Stimulated activated naive CD8-positive, alpha-beta T cell treated with anti-CD3 and anti-CD28 coated beads, Interleukin-15, amount 100 ng/mL, for 72 hours (primary cell): ENCODE measurements at regions not wholly inside any gene's neighbourhood (a gene's known extent, or its start where the extent isn't known, plus 50 kb on each side); places are given as distances from the start of the nearest gene placed in this dataset.
A peak's percentile ranks its signal among the peaks of the same experiment; 100 is the strongest.
"Not testable (repeated sequence)": the region's sequence is repeated elsewhere in the genome, so short reads cannot be mapped to it uniquely, and the experiment has no call there.

ENCODE experiments used
- ATAC-seq: fragments of 150-1000 bp; cut with Tn5 transposase; 2 replicates; pipeline ENCODE4 v1.10.0; 2021; ENCODE audit warnings: mild to moderate bottlenecking, moderate library complexity
- DNase-seq, 2 donors: peaks; one replicate each; pipeline ENCODE4 v3.0.0; 2021 to 2022
- H3K27ac Mint-ChIP-seq, 2 donors: one replicate each; pipeline ENCODE4 v1.8.0; 2022; ENCODE audit warnings: mild to moderate bottlenecking in 2 of 2, mixed read lengths in 2 of 2, moderate library complexity in 2 of 2
- H3K27me3 Mint-ChIP-seq: one replicate; pipeline ENCODE4 v1.8.0; 2022; ENCODE audit warnings: mixed read lengths
- H3K4me1 Mint-ChIP-seq: one replicate; pipeline ENCODE4 v1.8.0; 2022; ENCODE audit warnings: mild to moderate bottlenecking, mixed read lengths
- H3K4me3 Mint-ChIP-seq, 2 donors: one replicate each; pipeline ENCODE4 v1.8.0; 2022; ENCODE audit warnings: mild to moderate bottlenecking in 2 of 2, mixed read lengths in 2 of 2, moderate library complexity in 1 of 2
- H3K9me3 Mint-ChIP-seq, 2 donors: one replicate each; pipeline ENCODE4 v1.8.0; 2022; ENCODE audit warnings: mixed read lengths in 2 of 2

DNA sequence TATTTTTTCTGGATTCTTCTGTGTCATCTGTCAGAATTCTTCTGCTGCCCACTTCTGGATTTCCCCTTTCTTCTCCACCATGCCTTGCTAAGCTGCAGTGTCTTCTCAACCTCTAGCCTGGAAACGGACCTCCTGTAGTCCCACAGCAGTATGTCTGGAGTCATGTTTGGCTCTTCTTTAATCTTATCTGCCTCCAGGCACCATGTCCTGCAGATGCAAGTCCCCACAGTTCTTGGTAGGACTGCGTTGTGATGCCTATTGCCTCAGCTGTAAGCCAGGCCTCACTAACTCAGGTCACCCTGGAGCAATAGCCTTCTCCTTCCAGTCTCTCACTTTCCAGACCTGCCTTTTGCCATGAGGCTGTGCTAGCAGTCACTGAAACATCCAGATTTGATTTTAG lies 268.3 kb downstream of the POM121L12 start:
- no peaks in the 10 kb centered on the region for H3K27me3 Mint-ChIP-seq
- ATAC-seq (no peak), DNase-seq (no peak)
- H3K4me3 Mint-ChIP-seq, result no peak overlapping the region
- peaks cover 9 to 44% of the 10 kb centered on the region in 2 donors for H3K9me3 Mint-ChIP-seq
- H3K27ac Mint-ChIP-seq, result no peak overlapping the region
- no peaks in the 10 kb centered on the region for H3K4me1 Mint-ChIP-seq

DNA sequence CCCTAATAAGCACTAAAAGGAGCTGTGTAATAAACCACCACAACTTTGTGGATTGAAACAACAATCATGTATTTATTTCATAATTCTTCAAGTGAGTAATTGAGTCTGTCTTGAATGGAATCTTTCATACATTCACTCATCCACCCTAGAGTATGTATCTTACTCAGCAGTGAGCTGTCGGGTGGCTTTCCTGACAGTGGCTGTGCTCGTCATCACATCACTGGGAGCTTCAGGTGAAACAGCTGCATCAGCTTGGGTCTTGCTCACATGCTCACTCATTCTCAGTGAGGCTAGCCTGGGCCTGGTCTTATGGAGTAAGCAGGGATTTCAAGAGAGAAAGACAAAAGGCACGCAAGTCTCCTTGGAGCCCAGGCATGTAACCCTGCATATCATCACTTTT lies 271.4 kb downstream of the POM121L12 start:
- ATAC-seq, result no peak
- Mint-ChIP-seq H3K27me3 (no peaks in the 10 kb centered on the region), H3K4me3 (no peak overlapping the region), H3K27ac (no peak overlapping the region), H3K9me3 (peaks cover 17 to 62% of the 10 kb centered on the region in 2 donors), H3K4me1 (no peaks in the 10 kb centered on the region)
- no peak for DNase-seq

DNA sequence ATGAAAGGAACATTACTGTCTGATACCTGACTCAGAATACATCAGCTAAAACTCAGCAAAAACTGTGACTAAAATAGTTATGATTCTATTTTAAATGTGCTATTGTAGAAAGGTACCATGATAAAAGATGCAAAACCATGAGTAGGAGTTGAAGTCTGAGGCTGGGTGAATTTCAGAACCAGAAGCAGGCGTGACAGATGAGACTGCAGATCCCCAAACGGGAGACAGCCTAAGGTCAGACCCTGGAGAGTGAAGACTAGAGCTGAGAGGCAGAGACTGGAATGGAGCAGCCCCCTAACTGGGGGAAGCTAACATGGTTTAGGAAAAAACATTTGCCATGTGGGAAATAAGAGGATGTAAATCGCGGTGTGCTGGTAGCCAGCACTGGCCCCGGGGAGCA lies 275.8 kb downstream of the POM121L12 start:
- Mint-ChIP-seq H3K4me1 (no peaks in the 10 kb centered on the region), H3K27ac (no peak overlapping the region), H3K27me3 (no peaks in the 10 kb centered on the region), H3K4me3 (no peak overlapping the region), H3K9me3 (peaks cover 17 to 39% of the 10 kb centered on the region in 2 donors)
- DNase-seq, result no peak
- no peak for ATAC-seq

DNA sequence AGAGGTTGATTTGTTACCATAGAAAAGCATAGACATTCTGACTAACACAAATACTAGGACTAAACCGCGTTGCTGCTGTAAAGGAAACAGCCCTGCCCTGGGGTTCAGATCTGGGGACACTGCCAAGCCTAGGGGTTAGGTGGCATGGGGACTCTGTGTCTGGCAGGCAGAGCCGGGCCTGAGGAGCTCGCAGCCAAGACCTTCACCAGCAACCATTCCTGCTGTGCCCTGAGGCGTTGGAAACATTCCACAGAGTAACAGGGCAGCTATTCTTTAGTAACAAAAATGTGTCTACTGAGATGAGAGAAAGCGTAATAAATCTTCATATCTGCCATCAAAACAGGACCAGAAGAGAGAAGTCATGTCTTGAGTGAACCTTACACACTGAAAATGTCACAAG lies 280.5 kb downstream of the POM121L12 start:
- no peaks in the 10 kb centered on the region for H3K27me3 Mint-ChIP-seq
- ATAC-seq, result no peak
- peaks cover 9 to 14% of the 10 kb centered on the region in 2 donors for H3K9me3 Mint-ChIP-seq
- no peaks in the 10 kb centered on the region for H3K4me1 Mint-ChIP-seq
- H3K4me3 Mint-ChIP-seq, result no peak overlapping the region
- H3K27ac Mint-ChIP-seq, result no peak overlapping the region
- DNase-seq, result no peak

DNA sequence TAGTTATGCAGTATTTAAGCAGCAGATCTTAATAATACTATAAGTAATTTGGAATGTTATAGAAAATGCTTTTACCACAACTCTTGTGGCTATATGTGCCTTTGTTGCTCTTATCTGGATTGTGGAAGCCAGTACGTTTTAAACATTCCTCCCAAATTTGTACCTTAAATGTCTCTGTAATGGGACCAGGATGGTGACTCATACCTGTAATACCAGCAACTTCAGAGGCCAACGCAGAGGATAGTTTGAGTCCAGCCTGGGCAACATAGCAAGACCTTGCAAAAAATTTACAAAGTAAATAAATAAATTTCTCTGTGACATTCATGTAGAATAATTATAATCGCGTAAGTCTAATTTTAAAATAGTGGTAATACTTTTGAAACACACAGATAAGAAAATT lies 283.1 kb downstream of the POM121L12 start:
- Mint-ChIP-seq H3K9me3 (peaks cover 4 to 8% of the 10 kb centered on the region in 2 donors), H3K4me1 (no peaks in the 10 kb centered on the region), H3K4me3 (no peak overlapping the region), H3K27ac (no peak overlapping the region), H3K27me3 (no peaks in the 10 kb centered on the region)
- DNase-seq (no peak), ATAC-seq (no peak)

DNA sequence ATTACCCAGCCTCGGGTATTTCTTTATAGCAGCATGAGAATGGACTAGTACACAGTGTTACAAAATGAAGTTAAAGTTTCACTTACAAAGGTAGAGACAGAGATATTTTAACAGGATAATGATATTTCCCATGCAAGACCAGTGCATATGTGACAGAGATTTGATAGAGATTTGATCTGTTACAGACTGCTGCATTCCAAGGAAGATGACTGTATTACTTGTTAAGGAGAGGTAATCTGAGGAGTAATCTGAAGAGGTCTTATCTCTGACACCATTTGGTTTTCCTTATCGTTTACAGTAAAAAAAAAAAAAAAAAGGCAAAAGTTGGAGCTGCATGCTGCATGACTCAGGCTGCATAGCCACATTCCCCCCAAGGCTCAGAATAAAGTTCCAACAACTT lies 289.6 kb downstream of the POM121L12 start:
- Mint-ChIP-seq H3K4me3 (no peak overlapping the region), H3K4me1 (no peaks in the 10 kb centered on the region), H3K9me3 (peaks cover 4 to 6% of the 10 kb centered on the region in 2 donors), H3K27ac (no peak overlapping the region), H3K27me3 (no peaks in the 10 kb centered on the region)
- ATAC-seq (no peak), DNase-seq (no peak)

DNA sequence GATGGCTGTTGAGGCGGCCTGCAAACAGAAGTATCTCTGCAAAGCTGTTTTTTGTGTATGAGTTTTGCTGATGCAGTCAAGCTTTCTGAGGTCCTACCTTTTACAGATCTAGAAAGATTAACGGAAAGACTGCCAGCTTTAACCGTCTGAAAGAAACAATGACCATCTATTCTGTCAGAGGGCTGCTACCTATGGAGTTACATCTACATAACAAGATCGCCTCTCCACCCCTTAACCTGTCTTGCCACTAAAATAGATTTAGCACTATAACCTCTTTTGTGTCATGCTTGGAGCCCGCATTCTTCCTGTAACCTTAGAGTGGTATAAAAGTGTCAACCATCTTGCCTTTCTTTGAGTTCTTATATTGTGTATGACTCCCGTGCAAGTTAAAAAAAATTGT lies 291.2 kb downstream of the POM121L12 start:
- Mint-ChIP-seq H3K4me3 (no peak overlapping the region), H3K27ac (no peak overlapping the region), H3K27me3 (no peaks in the 10 kb centered on the region), H3K9me3 (peaks cover 9 to 15% of the 10 kb centered on the region in 2 donors), H3K4me1 (no peaks in the 10 kb centered on the region)
- no peak for DNase-seq
- ATAC-seq, result no peak

DNA sequence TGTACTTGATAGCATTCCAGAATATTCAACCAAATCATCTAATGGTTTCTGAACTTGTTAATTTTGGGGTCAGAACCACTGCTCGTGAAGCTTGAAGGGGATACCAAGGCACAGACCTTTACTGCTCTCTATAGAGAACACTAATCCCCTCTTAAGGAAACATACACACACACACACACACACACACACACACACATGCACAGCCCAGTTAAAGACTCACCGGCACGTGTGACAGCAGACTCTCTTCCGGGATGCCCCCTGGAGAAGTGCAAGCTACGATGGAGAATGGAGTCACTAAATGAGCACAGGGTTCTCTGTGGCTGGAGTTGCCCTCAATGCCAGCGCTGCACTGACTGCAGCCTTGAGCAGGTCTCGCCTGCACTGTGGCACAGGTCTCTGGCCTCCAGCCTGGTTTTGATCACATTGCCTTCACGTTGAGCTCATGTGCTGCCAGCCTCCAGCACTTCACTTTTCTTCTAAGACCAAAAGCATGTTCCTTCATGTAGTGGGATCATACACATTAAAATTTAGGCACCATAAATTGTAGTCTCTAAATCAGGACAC lies 300.8 kb downstream of the POM121L12 start:
- Mint-ChIP-seq H3K4me1 (no peaks in the 10 kb centered on the region), H3K27me3 (no peaks in the 10 kb centered on the region), H3K27ac (no peak overlapping the region), H3K9me3 (peaks cover 6 to 17% of the 10 kb centered on the region in 2 donors), H3K4me3 (no peak overlapping the region)
- ATAC-seq (no peak), DNase-seq (no peak)

DNA sequence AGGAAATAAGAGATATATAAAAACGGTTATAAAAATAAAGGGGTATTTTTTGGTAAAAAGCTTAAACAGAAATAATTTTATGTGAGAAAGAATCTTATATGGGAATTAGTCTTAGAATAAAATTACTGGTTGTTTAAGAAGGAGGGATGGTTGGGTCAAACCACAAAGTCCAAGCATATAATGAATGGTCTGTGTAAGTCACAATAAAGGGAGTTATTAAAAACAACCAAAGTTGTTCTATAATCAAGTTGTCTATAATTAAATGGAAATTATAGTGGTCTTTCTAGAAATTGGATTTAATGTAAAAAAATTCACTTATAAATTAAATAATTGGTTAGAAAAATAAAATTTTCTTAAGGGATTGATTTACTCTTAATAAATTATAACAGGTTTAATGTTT lies 304.8 kb downstream of the POM121L12 start:
- H3K9me3 Mint-ChIP-seq, result peaks cover 20 to 37% of the 10 kb centered on the region in 2 donors

DNA sequence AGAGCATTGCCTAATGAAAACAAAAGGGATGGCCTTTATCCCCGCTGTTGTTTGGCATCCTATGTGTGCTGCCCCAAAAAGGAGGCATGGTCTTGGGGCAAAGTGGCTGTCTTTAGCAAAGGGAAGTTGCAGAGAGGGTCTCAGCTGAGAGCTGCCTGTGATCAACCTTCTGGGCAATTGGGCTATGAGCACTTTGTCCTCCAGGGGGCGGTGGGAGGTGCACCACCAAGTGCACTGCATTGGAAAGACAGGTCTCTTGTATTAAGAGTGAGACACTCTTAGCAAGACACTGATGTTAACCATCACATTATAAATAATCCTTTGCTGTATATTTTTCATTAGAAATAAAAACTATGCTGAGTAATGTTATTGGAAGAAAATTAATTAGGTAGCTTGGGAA lies 314.8 kb downstream of the POM121L12 start:
- ATAC-seq (no peak), DNase-seq (peak in 1 of 2 donors; percentile 1)
- Mint-ChIP-seq H3K27me3 (no peaks in the 10 kb centered on the region), H3K9me3 (peaks cover 15 to 19% of the 10 kb centered on the region in 2 donors), H3K4me3 (no peak overlapping the region), H3K27ac (no peak overlapping the region), H3K4me1 (no peaks in the 10 kb centered on the region)

More for the DNA sequence above, 304.8 kb downstream of the POM121L12 start:
- no peak for ATAC-seq
- DNase-seq, result no peak
- Mint-ChIP-seq H3K4me3 (no peak overlapping the region), H3K27ac (no peak overlapping the region), H3K27me3 (no peaks in the 10 kb centered on the region), H3K4me1 (no peaks in the 10 kb centered on the region)

DNA sequence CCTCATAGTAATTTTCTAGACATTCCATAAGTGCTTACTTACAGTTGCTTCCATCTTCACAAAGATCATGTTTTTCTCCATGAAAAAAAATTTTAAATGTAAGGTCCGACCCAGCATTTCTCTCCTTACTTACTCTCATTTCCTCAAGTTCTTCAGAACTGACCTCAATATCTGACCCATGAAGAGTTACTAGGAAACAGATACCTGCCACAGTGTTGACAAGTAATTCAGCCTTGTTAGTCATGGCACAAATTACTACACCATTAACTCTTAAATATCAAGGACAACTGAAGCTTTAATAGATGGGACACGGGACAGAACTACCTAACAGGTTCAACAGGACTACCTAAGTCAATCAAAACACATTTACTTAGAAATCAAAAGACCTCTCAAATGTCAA lies 316.2 kb downstream of the POM121L12 start:
- Mint-ChIP-seq H3K4me1 (no peaks in the 10 kb centered on the region), H3K27ac (no peak overlapping the region), H3K27me3 (no peaks in the 10 kb centered on the region), H3K4me3 (no peak overlapping the region), H3K9me3 (peaks cover 16 to 19% of the 10 kb centered on the region in 2 donors)
- ATAC-seq (no peak), DNase-seq (no peak)

DNA sequence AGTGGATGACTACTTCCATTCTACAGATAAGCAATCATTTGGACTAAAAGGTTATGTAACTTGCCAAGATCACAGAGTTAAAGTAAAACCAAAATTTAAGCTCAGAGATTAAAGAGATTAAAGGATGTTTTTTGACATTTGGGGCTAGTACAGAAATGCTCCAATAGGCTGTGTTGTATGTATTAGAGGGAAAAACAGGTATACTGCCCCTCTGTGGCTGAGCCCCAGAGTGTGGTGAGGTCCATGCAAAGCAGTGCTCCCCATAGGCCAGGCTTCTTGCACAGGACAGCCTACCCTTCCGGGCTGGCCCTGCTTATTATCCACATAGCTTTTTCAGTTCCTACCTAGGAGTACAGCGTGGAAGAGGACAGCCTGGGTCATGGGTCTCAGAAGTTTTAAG lies 322.8 kb downstream of the POM121L12 start:
- ATAC-seq (no peak), DNase-seq (no peak)
- no peaks in the 10 kb centered on the region for H3K4me1 Mint-ChIP-seq
- H3K27ac Mint-ChIP-seq, result no peak overlapping the region
- H3K4me3 Mint-ChIP-seq, result no peak overlapping the region
- peaks cover 18 to 19% of the 10 kb centered on the region in 2 donors for H3K9me3 Mint-ChIP-seq
- H3K27me3 Mint-ChIP-seq, result no peaks in the 10 kb centered on the region

DNA sequence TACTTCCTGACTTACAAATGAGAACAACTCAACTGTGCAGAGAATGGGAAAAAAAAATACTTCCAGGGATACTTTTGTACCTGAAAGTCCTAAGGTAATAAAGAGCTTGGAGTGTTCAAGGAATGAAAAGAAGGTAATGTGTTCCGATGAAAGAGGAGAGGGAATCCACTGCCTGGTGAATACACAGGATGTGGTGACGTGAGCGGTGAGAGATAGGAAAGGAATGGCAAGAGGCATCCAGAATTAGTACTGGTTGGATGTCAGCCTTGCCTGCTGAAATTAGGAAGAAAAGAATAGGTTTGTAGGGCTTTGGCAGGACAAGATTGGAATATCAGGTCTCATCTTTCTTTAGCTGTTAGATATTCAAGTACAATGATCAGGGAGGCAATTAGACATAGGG lies 347.7 kb downstream of the POM121L12 start:
- H3K9me3 Mint-ChIP-seq, result peaks cover 9 to 16% of the 10 kb centered on the region in 2 donors
- ATAC-seq (no peak), DNase-seq (no peak)
- no peak overlapping the region for H3K27ac Mint-ChIP-seq
- no peaks in the 10 kb centered on the region for H3K27me3 Mint-ChIP-seq
- H3K4me1 Mint-ChIP-seq, result no peaks in the 10 kb centered on the region
- H3K4me3 Mint-ChIP-seq, result no peak overlapping the region

DNA sequence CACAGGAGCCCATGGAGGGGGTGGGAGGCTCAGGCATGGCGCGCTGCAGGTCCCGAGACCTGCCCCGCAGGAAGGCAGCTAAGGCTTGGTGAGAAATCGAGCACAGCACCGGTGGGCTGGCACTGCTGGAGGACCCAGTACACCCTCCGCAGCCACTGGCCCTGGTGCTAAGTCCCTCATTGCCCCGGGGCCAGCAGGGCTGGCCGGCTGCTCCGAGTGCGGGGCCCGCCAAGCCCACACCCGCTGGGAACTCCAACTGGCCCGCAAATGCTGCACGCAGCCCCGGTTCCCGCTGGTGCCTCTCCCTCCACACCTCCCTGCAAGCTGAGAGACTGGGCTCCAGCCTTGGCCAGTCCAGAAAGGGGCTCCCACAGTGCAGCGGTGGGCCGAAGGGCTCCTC lies 349.8 kb downstream of the POM121L12 start:
- H3K9me3 Mint-ChIP-seq, result peaks cover 13 to 20% of the 10 kb centered on the region in 2 donors
- H3K27ac Mint-ChIP-seq, H3K27me3 Mint-ChIP-seq, DNase-seq, H3K4me3 Mint-ChIP-seq, H3K4me1 Mint-ChIP-seq, ATAC-seq: not testable (repeated sequence)

DNA sequence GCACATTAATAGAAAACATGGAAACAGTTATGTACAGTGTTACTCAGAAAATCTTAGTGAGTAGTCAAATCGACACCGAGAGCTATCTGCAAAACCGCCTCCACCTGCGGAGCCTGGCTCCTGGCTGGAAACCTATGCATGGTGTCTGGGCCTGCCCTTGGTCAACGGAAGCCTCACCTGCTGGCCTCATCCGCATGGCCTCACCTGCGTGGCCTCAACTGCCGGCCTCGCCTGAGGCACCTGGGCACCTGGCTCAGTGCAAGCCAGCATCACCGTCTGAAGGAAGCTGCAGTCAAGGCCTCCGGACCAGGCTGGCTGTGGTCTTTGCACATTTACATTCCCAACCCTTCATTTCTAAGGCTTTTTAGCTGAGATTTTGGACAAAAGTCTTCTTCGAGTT lies 352.1 kb downstream of the POM121L12 start:
- no peak for DNase-seq
- Mint-ChIP-seq H3K4me3 (no peak overlapping the region), H3K4me1 (no peaks in the 10 kb centered on the region), H3K27me3 (no peaks in the 10 kb centered on the region), H3K27ac (no peak overlapping the region), H3K9me3 (peaks cover 14 to 24% of the 10 kb centered on the region in 2 donors)
- no peak for ATAC-seq

DNA sequence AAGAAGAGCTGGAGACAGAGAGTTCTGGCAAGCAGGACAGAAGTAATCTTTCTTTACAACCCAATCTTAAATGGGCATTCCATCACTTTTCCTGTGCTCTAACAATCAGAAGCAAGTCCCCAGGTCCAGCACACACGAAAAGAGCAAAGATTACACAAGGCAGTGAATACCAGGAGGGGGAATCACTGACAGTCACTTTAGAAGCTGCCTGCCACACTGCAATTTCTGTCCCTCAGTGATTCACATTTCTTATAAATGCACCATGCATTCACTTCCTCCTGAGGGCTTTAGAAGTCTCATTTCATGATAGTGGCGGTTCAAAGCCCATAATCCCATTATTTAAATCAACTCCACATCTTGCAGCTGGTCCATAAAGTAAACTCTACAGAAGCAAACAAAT lies 362.5 kb downstream of the POM121L12 start:
- ATAC-seq (no peak), DNase-seq (no peak)
- H3K4me3 Mint-ChIP-seq, result no peak overlapping the region
- no peaks in the 10 kb centered on the region for H3K27me3 Mint-ChIP-seq
- H3K4me1 Mint-ChIP-seq, result no peaks in the 10 kb centered on the region
- no peak overlapping the region for H3K27ac Mint-ChIP-seq
- peaks cover 8 to 9% of the 10 kb centered on the region in 2 donors for H3K9me3 Mint-ChIP-seq

DNA sequence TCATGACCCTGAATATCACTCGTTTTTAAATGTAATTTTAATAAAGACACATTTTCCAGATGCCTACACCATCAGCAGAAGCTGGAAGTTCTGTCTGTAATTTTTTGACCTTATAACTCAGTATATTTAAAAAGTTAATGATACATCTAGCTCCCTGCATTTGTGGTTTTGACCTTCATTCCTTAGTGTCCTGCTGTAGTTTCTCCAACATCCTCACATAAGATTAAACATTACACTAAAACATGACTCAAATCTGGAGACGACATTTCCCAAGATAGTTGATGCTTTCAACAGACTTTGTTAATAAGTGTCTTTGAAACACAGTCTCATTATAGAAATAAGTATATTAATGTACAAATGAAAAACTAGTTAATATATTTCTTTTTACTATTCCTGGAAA lies 363.1 kb downstream of the POM121L12 start:
- H3K4me3 Mint-ChIP-seq, result no peak overlapping the region
- no peaks in the 10 kb centered on the region for H3K27me3 Mint-ChIP-seq
- DNase-seq (no peak), ATAC-seq (no peak)
- H3K27ac Mint-ChIP-seq, result no peak overlapping the region
- no peaks in the 10 kb centered on the region for H3K4me1 Mint-ChIP-seq
- peaks cover 8 to 9% of the 10 kb centered on the region in 2 donors for H3K9me3 Mint-ChIP-seq
